Gastroesophageal sphincter (tissue), 3 donors: ENCODE measurements at regions not wholly inside any gene's neighbourhood (a gene's known extent, or its start where the extent isn't known, plus 50 kb on each side); places are given as distances from the start of the nearest gene placed in this dataset.

Source experiments
- CTCF ChIP-seq, 4 experiments: fragments of 200-600 bp in 2 of 4; fragments of 450-650 bp in 2 of 4; sonication (generic) in 1 of 4; IDR thresholded peaks; one replicate each; pipeline ENCODE4 v1.5.1; 2017 to 2019; ENCODE audit warnings: antibody characterized with exemption in 4 of 4, mild to moderate bottlenecking in 2 of 4, moderate library complexity in 2 of 4
- EP300 ChIP-seq: sonication (generic); formaldehyde crosslinking; IDR thresholded peaks from one replicate; pipeline ENCODE4 v1.6.1; 2017; ENCODE audit warnings: antibody characterized with exemption, mild to moderate bottlenecking

GRCh38 chr1:5304702-5305101, 650.3 kb downstream of the AJAP1 start:
- TF ChIP-seq CTCF (IDR thresholded peaks at IDR 0.05), result no peak
- TF ChIP-seq EP300, result no peak
